KG1 (cell line): ENCODE measurements at regions not wholly inside any gene's neighbourhood (a gene's known extent, or its start where the extent isn't known, plus 50 kb on each side); places are given as distances from the start of the nearest gene placed in this dataset.
"Not testable (repeated sequence)": the region's sequence is repeated elsewhere in the genome, so short reads cannot be mapped to it uniquely, and the experiment has no call there.

Source experiments
- DNase-seq: peaks from one replicate; lab custom pipeline; 2025; lab: John Stamatoyannopoulos, UW

- no peak for DNase-seq
Measured at GRCh38 chr5:143629871-143630659, 181.9 kb upstream of the HMHB1 start.

GRCh38 chr5:143625048-143625447, 186.9 kb upstream of the HMHB1 start:
- DNase-seq = not testable (repeated sequence)

- no peak for DNase-seq
Measured at GRCh38 chr5:143624465-143624864, 187.5 kb upstream of the HMHB1 start.

GRCh38 chr5:143619040-143619439, 192.9 kb upstream of the HMHB1 start:
- DNase-seq = no peak

GRCh38 chr5:143618141-143618540, 193.8 kb upstream of the HMHB1 start:
- DNase-seq = no peak

DNA sequence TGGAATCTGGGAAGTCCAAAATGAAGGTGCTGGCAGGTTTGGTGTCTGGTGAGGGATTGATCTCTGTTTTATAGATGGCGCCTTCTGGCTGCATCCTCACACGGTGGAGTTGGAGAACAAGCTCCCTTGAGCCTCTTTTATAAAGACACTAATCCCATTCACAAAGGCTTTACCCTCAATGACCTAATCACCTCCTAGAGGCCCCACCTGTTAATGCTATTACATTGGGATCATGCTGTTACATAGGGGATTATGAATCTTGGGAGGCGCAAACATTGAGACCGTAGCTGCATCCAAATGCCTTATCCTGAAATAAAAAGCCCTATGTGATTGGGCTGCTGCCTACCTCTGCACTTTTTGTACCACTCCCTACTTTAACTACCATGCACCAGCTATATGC, 197.1 kb upstream of the HMHB1 start:
- DNase-seq = no peak

- DNase-seq = no peak
Measured at GRCh38 chr5:143613329-143613728, 198.6 kb upstream of the HMHB1 start.

GRCh38 chr5:143610946-143611345, 201.0 kb upstream of the HMHB1 start:
- no peak for DNase-seq

GRCh38 chr5:143606043-143606752, 202.7 kb upstream of the NR3C1 start:
- no peak for DNase-seq

DNA sequence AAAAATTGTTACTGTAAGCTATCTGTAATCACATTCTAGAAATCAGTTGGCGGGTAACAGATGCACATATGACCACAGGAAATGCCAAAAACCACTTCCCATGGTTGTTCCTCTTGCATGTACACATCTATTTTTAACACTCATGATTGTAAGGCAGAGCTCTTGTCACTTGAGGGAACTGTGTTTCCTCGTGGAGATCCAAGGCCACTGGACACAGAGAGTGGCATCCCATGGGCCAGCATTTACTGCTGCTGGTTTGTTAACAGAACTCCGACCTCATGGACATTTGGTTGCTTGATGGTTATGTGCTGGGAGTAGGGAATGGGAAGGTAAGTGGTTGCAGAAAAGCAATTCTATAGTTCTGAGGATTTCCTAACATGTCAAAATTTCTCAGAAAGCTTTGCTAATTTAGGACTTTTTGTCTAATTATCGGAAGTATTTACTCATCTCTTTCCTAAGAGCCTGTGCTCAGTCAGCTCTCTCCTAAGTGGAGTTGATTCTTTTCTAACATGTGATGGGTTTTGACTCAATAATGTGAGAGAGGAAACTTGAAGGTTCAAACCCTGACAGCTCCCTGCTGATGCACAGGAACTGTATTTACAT, 202.0 kb upstream of the NR3C1 start:
- peak; percentile 2 for DNase-seq

DNA sequence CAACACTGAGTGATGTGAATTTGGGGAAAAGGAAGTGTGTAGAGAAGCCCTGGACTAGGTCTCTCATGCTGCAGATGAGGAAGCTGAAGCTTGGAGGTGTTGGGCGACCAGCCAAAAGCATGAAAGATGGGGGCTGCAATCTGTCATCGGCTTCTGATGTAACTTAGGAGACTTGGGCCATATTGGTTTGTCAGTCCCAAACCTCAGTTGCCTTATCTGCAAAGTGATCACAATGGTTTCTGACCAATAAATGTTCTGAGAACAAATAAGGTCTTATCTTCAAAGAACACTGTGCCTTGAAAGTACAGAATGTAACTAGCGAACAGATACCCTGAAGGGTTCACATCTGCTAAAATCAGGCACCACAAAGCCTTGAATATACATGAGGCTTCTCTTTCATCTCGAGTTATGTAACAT, 198.4 kb upstream of the NR3C1 start:
- DNase-seq = no peak

DNA sequence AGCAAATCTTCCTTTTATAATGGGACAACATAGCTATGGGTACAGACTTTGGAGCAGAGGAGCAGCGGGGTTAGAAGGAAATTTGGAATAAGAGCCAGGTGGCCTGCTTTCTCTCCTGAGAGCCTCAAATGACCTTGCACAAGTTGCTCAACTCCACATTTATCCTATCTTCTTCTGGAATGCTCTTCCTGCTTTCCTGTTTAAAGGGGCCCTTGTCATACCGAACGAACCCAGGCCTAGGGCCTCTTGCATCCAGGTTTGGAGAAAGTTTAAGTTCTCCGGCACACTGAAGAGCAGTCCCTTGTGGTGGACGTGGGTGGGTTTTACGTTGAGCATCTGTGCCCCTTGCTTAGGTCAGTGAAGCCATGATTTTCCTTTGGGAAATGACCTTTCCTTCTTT, 197.9 kb upstream of the NR3C1 start:
- DNase-seq = no peak

DNA sequence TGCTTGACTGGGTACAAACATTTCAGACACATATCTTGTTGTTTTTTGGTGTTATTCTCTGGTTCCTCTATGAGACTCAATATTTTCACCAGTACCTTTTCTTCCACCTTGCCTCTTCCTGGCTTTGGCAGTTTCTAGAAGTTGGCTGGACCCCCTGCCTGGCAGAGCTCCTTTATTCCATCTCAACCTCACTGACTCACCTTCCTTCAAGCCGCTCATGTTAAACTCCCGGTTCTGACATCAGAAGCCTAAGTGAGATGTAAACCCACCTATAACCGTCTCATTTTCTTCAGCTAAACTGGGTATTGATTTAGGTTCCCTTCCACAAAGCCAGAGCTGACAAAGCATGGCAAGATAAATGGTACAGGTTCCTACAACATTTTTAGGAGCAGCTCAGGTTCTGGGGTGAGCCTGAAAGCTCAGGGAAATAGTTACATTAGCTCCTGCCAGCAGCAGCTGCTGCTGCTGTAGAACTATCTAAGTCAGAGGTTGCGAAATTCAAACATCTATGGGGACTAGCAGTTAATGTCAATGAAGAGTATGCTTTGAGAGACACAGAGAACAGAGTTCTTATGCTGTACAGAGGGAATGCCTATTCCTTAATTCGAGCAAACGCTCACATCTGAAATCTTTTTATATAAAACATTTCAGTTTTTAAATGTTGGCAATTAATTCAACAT, 197.1 kb upstream of the NR3C1 start:
- no peak for DNase-seq

GRCh38 chr5:143599474-143599873, 196.0 kb upstream of the NR3C1 start:
- DNase-seq = no peak

DNA sequence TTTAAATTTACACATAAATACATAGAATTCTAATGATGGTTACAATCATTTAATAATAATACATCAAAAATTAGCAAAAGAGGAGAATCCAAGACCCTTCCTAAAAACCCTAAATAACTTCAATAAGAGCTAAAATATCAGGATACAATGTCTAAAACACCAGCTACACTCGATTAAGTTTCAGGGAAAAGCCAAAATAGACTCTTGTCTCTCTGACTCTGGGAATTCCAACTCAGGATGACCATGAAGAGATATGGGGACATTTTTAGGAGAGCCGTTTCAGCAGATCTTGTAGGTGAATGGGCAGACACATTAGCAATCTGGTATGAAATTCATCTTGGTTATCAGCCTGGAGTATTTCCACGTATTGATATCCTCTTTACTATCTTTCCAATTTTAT, 193.3 kb upstream of the NR3C1 start:
- no peak for DNase-seq

GRCh38 chr5:143594902-143595818, 191.7 kb upstream of the NR3C1 start:
- no peak for DNase-seq

- DNase-seq = no peak
Measured at GRCh38 chr5:143593723-143594122, 190.2 kb upstream of the NR3C1 start.

DNA sequence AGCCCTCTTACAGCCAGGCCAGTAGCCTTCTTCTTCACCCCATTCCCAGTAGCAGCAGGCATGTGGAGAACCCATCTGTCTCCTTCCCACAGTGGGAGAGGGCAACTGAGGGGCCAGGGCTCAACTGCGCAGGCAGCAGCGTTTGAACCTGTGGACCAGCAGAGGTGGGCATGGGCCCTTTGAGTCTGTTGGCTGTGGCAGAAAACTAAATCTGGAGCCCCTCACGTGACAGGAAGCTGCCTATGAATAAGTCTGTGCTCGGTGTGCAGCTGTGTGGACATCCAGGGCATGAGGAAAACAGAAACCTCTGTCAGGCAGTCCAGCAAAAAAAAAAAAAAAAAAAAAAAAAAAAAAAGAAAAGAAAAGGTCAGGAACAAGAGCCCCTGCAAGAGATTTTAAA, 189.2 kb upstream of the NR3C1 start:
- no peak for DNase-seq

- DNase-seq = no peak
Measured at GRCh38 chr5:143588933-143589662, 185.6 kb upstream of the NR3C1 start.

GRCh38 chr5:143588121-143588520, 184.6 kb upstream of the NR3C1 start:
- not testable (repeated sequence) for DNase-seq
